ENCODE measurements at regions not wholly inside any gene's neighbourhood (a gene's known extent, or its start where the extent isn't known, plus 50 kb on each side); places are given as distances from the start of the nearest gene placed in this dataset.

GRCh38 chr2:156884216-156884615, 373.3 kb upstream of the GALNT5 start:
- Histone ChIP-seq H2AFZ (ENCODE audit: control insufficient read depth, low read depth, low read length) (no peak overlapping the region), H3K79me2 (ENCODE audit: control insufficient read depth, insufficient read depth, low read length) (no peaks in the 10 kb centered on the region), H3K4me2 (ENCODE audit: control insufficient read depth, insufficient read depth) (no peak overlapping the region), H3K36me3 (ENCODE audit: control insufficient read depth in 2 of 2, insufficient read depth in 2 of 2, low read length in 1 of 2) (no peaks in the 10 kb centered on the region), H3K4me3 (no peak overlapping the region), H4K20me1 (ENCODE audit: control insufficient read depth, insufficient read depth) (no peaks in the 10 kb centered on the region), H3K27me3 (replicated peaks in 1 of 2; ENCODE audit: control insufficient read depth in 2 of 2, insufficient read depth in 2 of 2, low read length in 1 of 2) (no peaks in the 10 kb centered on the region), H3K9ac (ENCODE audit: control insufficient read depth, insufficient read depth, low read length) (no peak overlapping the region), H3K9me3 (replicated peaks; ENCODE audit: control insufficient read depth, insufficient read depth, low read length) (no peaks in the 10 kb centered on the region), H3K4me1 (ENCODE audit: control insufficient read depth, insufficient read depth, low read length) (no peaks in the 10 kb centered on the region), H3K27ac (ENCODE audit: control insufficient read depth, insufficient read depth) (no peak overlapping the region)
- SMC1A ChIA-PET (ENCODE audit: uncharacterized antibody, unreplicated experiment) = interaction anchor here (0.7 to 1.0 kb wide), 2 partner anchors 15 to 309 kb away, joined by 4 to 5 read pairs; no protein-coding TSS in a partner anchor
- RAD21 ChIA-PET (ENCODE audit: unreplicated experiment) = no interaction called here
- no TSS peak for BruUV-seq (replicated peaks)
- WGBS (ENCODE audit: insufficient coverage, insufficient replicate concordance, low lambda C conversion rate, missing lambda C conversion rate) = 2% methylated on average over 3 of the region's 3 CpGs
- CTCF ChIA-PET = no interaction called here
- DNase-seq (ENCODE audit: low read depth, low spot score) (no peak), FAIRE-seq (no peak), ATAC-seq (no peak)
- intact Hi-C loops (cut with micrococcal nuclease; ENCODE audit: unreplicated experiment) (no loop called here), in situ Hi-C loops (cut with MboI) (loop anchor here (25.0 kb wide), 1 partner anchor 1522 kb away; no protein-coding TSS in a partner anchor)
- POLR2A ChIA-PET = no interaction called here
- no peak for TF ChIP-seq CBFB (IDR thresholded peaks at IDR 0.05; ENCODE audit: low read depth)
- TF ChIP-seq, protein P1, sequence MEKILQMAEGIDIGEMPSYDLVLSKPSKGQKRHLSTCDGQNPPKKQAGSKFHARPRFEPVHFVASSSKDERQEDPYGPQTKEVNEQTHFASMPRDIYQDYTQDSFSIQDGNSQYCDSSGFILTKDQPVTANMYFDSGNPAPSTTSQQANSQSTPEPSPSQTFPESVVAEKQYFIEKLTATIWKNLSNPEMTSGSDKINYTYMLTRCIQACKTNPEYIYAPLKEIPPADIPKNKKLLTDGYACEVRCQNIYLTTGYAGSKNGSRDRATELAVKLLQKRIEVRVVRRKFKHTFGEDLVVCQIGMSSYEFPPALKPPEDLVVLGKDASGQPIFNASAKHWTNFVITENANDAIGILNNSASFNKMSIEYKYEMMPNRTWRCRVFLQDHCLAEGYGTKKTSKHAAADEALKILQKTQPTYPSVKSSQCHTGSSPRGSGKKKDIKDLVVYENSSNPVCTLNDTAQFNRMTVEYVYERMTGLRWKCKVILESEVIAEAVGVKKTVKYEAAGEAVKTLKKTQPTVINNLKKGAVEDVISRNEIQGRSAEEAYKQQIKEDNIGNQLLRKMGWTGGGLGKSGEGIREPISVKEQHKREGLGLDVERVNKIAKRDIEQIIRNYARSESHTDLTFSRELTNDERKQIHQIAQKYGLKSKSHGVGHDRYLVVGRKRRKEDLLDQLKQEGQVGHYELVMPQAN (conservative IDR thresholded peaks at IDR 0.05) = no peak
- TF ChIP-seq PKNOX1 (IDR thresholded peaks at IDR 0.05) = no peak
- no peak for TF ChIP-seq HDGF (IDR thresholded peaks at IDR 0.05)
- TF ChIP-seq, protein P2, sequence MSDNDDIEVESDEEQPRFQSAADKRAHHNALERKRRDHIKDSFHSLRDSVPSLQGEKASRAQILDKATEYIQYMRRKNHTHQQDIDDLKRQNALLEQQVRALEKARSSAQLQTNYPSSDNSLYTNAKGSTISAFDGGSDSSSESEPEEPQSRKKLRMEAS (IDR thresholded peaks at IDR 0.05; ENCODE audit: low read depth, low read length) = no peak
- TF ChIP-seq STAT3 (IDR thresholded peaks at IDR 0.05; ENCODE audit: low read depth, low read length) = no peak
- TF ChIP-seq, protein P3, sequence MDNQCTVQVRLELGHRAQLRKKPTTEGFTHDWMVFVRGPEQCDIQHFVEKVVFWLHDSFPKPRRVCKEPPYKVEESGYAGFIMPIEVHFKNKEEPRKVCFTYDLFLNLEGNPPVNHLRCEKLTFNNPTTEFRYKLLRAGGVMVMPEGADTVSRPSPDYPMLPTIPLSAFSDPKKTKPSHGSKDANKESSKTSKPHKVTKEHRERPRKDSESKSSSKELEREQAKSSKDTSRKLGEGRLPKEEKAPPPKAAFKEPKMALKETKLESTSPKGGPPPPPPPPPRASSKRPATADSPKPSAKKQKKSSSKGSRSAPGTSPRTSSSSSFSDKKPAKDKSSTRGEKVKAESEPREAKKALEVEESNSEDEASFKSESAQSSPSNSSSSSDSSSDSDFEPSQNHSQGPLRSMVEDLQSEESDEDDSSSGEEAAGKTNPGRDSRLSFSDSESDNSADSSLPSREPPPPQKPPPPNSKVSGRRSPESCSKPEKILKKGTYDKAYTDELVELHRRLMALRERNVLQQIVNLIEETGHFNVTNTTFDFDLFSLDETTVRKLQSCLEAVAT (IDR thresholded peaks at IDR 0.05) = no peak
- no peak for TF ChIP-seq NRF1 (conservative IDR thresholded peaks at IDR 0.05; ENCODE audit: low read depth, low read length)
- TF ChIP-seq RAD21 (IDR thresholded peaks at IDR 0.05; ENCODE audit: insufficient read depth, low read depth, low read length) = no peak
- TF ChIP-seq IRF4 (IDR thresholded peaks at IDR 0.05; ENCODE audit: low read depth, low read length) = no peak
- TF ChIP-seq BHLHE40 (IDR thresholded peaks at IDR 0.05; ENCODE audit: borderline replicate concordance in 1 of 2, low read depth in 2 of 2, low read length in 1 of 2) = no peak
- TF ChIP-seq PRDM15 (CRISPR knock-in tag; IDR thresholded peaks at IDR 0.05) = no peak
- TF ChIP-seq JUNB (IDR thresholded peaks at IDR 0.05) = no peak
- no peak for TF ChIP-seq SUPT20H (IDR thresholded peaks at IDR 0.05; ENCODE audit: borderline replicate concordance, control insufficient read depth, low read depth, low read length)
